ENCODE measurements at regions not wholly inside any gene's neighbourhood (a gene's known extent, or its start where the extent isn't known, plus 50 kb on each side); places are given as distances from the start of the nearest gene placed in this dataset.

- TF ChIP-seq CTCF (IDR thresholded peaks at IDR 0.05): no peak
- no peak for TF ChIP-seq POLR2A (IDR thresholded peaks at IDR 0.05)
Observed at GRCh38 chr21:23887725-23888306, 1719.5 kb downstream of the MRPL39 start.

Data from lower leg skin (tissue), 3 donors.